HCT116 (cell line): ENCODE measurements at regions not wholly inside any gene's neighbourhood (a gene's known extent, or its start where the extent isn't known, plus 50 kb on each side); places are given as distances from the start of the nearest gene placed in this dataset.

Experiments used
- CEBPB ChIP-seq: IDR thresholded peaks from 2 replicates; pipeline ENCODE4 v1.6.1; 2012; ENCODE audit warnings: low read depth
- CTCF ChIP-seq, 3 experiments: fragments of 200-600 bp in 1 of 3; sonication (generic) in 1 of 3; IDR thresholded peaks in 2 of 3; conservative IDR thresholded peaks in 1 of 3; 2 replicates each; pipeline ENCODE4 v1.5.1; 2012 to 2017; ENCODE audit warnings: low read depth in 2 of 3, low read length in 2 of 3, antibody characterized with exemption in 1 of 3, borderline replicate concordance in 1 of 3, control low read depth in 1 of 3, mild to moderate bottlenecking in 1 of 3, mixed read lengths in 1 of 3, mixed run types in 1 of 3, moderate library complexity in 1 of 3; ENCODE audit not compliant: insufficient read depth in 1 of 3
- EZH2 ChIP-seq: fragments of 200-600 bp; sonication (generic); IDR thresholded peaks from 2 replicates; pipeline ENCODE4 v1.6.1; 2017; ENCODE audit warnings: antibody characterized with exemption, mixed run types
- EZH2phosphoT487 ChIP-seq: fragments of 200-600 bp; IDR thresholded peaks from 2 replicates; pipeline ENCODE4 v1.6.1; 2018; ENCODE audit warnings: antibody characterized with exemption, borderline replicate concordance
- POLR2A ChIP-seq: IDR thresholded peaks from 2 replicates; pipeline ENCODE4 v1.7.0; 2011; ENCODE audit warnings: borderline replicate concordance; ENCODE audit not compliant: insufficient read depth, insufficient read length; ENCODE audit errors: extremely low read depth
- POLR2AphosphoS5 ChIP-seq: IDR thresholded peaks from 2 replicates; pipeline ENCODE4 v1.6.1; 2011; ENCODE audit warnings: mild to moderate bottlenecking, low read depth, low read length, moderate library complexity
- SP1 ChIP-seq: IDR thresholded peaks from 2 replicates; pipeline ENCODE4 v1.6.1; 2012; ENCODE audit warnings: low read depth

- TF ChIP-seq CTCF (IDR thresholded peaks at IDR 0.05 in 2 of 3, conservative IDR thresholded peaks at IDR 0.05 in 1 of 3; ENCODE audit: borderline replicate concordance in 1 of 3, insufficient read depth in 1 of 3, low read depth in 2 of 3, low read length in 2 of 3) (no peak), POLR2AphosphoS5 (no peak), CEBPB (no peak), POLR2A (no peak), SP1 (no peak), EZH2 (no peak), EZH2phosphoT487 (no peak)
Measured at GRCh38 chr11:71383461-71383860, 64.7 kb downstream of the DHCR7 start.
